ENCODE measurements at regions not wholly inside any gene's neighbourhood (a gene's known extent, or its start where the extent isn't known, plus 50 kb on each side); places are given as distances from the start of the nearest gene placed in this dataset.

DNA sequence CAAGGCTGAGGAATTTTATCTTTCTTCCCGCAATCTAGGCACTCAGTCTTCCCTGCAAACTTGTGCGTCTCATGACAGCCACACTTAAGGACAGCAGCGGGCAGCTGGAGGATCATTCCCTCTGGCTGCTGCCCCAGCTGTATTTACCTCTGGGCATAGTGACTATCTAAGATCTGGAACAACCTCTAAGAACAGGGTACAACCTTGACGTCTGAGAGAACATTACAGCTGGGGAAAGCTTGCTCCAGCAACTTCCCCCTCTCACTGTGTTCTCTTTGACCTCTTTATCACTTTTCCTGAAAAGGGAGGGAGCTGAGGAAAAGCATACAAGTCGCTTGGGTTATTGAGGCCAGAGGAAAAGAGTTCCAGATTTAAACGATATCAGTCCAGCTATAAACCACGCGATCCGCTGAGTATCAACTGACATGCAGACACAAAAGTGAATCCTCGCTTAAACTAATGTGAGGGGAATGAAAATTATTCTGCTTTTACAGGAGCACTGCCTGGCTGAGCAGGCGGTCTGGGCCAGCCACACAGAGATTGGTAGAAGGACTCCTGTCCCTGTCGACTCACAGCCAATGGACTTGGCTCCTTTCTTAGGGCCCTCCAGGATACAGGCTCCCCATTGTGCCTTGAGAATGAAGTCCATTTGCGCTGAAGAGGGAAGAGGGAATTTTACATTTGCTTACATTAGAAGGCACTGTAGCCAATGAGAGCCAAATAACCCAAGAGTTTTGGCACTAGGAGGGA, 153.3 kb downstream of the QRSL1 start:
- no peak for TF ChIP-seq ZBTB7A (IDR thresholded peaks at IDR 0.05; ENCODE audit: low read depth)
- TF ChIP-seq TEAD4 (IDR thresholded peaks at IDR 0.05): no peak
- no peak for TF ChIP-seq TAF1 (IDR thresholded peaks at IDR 0.05; ENCODE audit: low read depth)
- TF ChIP-seq FOXM1 (IDR thresholded peaks at IDR 0.05; ENCODE audit: borderline replicate concordance, low read depth): no peak
- no peak for TF ChIP-seq RAD21 (IDR thresholded peaks at IDR 0.05; ENCODE audit: low read depth)
- TF ChIP-seq TCF12 (IDR thresholded peaks at IDR 0.05; ENCODE audit: low read depth): no peak
- no peak for TF ChIP-seq EGR1 (IDR thresholded peaks at IDR 0.05)
- TF ChIP-seq CREB1 (IDR thresholded peaks at IDR 0.05; ENCODE audit: low read depth): no peak
- TF ChIP-seq, protein P1, sequence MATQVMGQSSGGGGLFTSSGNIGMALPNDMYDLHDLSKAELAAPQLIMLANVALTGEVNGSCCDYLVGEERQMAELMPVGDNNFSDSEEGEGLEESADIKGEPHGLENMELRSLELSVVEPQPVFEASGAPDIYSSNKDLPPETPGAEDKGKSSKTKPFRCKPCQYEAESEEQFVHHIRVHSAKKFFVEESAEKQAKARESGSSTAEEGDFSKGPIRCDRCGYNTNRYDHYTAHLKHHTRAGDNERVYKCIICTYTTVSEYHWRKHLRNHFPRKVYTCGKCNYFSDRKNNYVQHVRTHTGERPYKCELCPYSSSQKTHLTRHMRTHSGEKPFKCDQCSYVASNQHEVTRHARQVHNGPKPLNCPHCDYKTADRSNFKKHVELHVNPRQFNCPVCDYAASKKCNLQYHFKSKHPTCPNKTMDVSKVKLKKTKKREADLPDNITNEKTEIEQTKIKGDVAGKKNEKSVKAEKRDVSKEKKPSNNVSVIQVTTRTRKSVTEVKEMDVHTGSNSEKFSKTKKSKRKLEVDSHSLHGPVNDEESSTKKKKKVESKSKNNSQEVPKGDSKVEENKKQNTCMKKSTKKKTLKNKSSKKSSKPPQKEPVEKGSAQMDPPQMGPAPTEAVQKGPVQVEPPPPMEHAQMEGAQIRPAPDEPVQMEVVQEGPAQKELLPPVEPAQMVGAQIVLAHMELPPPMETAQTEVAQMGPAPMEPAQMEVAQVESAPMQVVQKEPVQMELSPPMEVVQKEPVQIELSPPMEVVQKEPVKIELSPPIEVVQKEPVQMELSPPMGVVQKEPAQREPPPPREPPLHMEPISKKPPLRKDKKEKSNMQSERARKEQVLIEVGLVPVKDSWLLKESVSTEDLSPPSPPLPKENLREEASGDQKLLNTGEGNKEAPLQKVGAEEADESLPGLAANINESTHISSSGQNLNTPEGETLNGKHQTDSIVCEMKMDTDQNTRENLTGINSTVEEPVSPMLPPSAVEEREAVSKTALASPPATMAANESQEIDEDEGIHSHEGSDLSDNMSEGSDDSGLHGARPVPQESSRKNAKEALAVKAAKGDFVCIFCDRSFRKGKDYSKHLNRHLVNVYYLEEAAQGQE (IDR thresholded peaks at IDR 0.05; ENCODE audit: low read depth): no peak
- no peak for TF ChIP-seq NFIC (IDR thresholded peaks at IDR 0.05)
- no peak for TF ChIP-seq CEBPB (IDR thresholded peaks at IDR 0.05)
- TF ChIP-seq MAX (IDR thresholded peaks at IDR 0.05): no peak
- TF ChIP-seq YY1 (IDR thresholded peaks at IDR 0.05; ENCODE audit: low read depth): no peak
- TF ChIP-seq, protein P2, sequence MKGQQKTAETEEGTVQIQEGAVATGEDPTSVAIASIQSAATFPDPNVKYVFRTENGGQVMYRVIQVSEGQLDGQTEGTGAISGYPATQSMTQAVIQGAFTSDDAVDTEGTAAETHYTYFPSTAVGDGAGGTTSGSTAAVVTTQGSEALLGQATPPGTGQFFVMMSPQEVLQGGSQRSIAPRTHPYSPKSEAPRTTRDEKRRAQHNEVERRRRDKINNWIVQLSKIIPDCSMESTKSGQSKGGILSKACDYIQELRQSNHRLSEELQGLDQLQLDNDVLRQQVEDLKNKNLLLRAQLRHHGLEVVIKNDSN (IDR thresholded peaks at IDR 0.05): no peak
- TF ChIP-seq EP300 (IDR thresholded peaks at IDR 0.05; ENCODE audit: borderline replicate concordance): no peak

DNA sequence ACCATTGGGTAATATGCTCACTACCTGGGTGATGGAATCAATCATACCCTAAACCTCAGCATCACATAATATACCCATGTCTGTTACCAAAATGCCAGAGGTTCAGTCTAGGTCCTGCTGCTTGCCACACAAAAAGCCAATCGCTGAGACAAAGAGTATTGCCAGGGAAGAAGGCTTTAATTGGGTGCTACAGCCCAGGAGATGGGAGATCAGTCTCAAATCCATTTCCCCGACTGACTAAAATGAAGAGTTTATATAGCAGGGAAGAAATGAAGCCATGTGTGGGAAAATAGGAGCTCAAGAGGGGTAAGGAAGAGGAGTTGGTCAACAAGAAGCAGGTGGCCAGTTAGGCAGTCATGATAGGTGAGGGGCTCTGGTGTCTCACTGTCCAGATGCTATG, 149.6 kb downstream of the QRSL1 start:
- TF ChIP-seq MAX (IDR thresholded peaks at IDR 0.05) (no peak), NFIC (IDR thresholded peaks at IDR 0.05) (no peak), YY1 (IDR thresholded peaks at IDR 0.05; ENCODE audit: low read depth) (no peak), EGR1 (IDR thresholded peaks at IDR 0.05) (no peak), RAD21 (IDR thresholded peaks at IDR 0.05; ENCODE audit: low read depth) (no peak), EP300 (IDR thresholded peaks at IDR 0.05; ENCODE audit: borderline replicate concordance) (no peak), FOXM1 (IDR thresholded peaks at IDR 0.05; ENCODE audit: borderline replicate concordance, low read depth) (no peak), CEBPB (IDR thresholded peaks at IDR 0.05) (no peak), ZBTB7A (IDR thresholded peaks at IDR 0.05; ENCODE audit: low read depth) (no peak), TAF1 (IDR thresholded peaks at IDR 0.05; ENCODE audit: low read depth) (no peak)
- TF ChIP-seq, protein P2 (IDR thresholded peaks at IDR 0.05): no peak
- TF ChIP-seq, protein P1 (IDR thresholded peaks at IDR 0.05; ENCODE audit: low read depth): no peak

DNA sequence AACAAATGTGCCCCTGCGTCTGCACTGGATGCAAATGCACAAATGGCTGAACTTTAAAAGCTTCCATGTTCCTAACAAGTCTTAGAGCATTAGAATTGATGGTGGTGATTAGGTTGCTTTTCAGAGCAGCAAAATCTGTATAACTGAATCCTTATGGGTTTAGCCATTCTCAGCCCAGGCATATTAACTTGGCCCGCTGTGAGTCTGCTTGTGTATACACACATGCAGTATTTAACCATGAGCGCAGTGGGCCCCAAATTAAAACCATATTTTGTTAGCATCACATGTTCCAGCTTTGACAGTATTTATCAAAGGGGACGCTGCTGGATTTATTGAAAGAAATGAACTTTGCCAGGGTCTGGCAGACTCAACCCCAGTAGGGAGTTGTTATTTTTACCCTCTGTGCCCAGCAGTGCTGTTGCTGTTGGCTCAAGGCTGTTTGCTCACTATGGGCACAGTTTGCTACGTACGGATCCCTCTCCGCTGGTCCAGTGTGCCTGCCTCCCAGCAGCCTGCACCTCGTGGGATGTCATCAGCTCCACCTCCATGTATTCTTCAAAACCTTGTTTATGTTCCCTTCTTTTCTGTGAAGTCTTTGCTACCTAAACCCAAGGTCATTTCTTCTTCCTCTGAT, 144.7 kb downstream of the QRSL1 start:
- TF ChIP-seq CEBPB (IDR thresholded peaks at IDR 0.05): no peak
- TF ChIP-seq TEAD4 (IDR thresholded peaks at IDR 0.05): no peak
- TF ChIP-seq TAF1 (IDR thresholded peaks at IDR 0.05; ENCODE audit: low read depth): no peak
- TF ChIP-seq, protein P1 (IDR thresholded peaks at IDR 0.05; ENCODE audit: low read depth): no peak

GRCh38 chr6:106773522-106773921, 144.1 kb downstream of the QRSL1 start:
- TF ChIP-seq, protein P1 (IDR thresholded peaks at IDR 0.05; ENCODE audit: low read depth): no peak
- no peak for TF ChIP-seq CREB1 (IDR thresholded peaks at IDR 0.05; ENCODE audit: low read depth)
- TF ChIP-seq YY1 (IDR thresholded peaks at IDR 0.05; ENCODE audit: low read depth): no peak
- TF ChIP-seq ZBTB7A (IDR thresholded peaks at IDR 0.05; ENCODE audit: low read depth): no peak

All from Ishikawa (cell line).